AG09319 (cell line): ENCODE measurements at regions not wholly inside any gene's neighbourhood (a gene's known extent, or its start where the extent isn't known, plus 50 kb on each side); places are given as distances from the start of the nearest gene placed in this dataset.

ENCODE experiments used
- DNase-seq: peaks from one replicate; pipeline ENCODE4 v3.0.0-alpha.2; 2010; ENCODE audit warnings: low read depth; ENCODE audit errors: extremely low read depth
- CTCF ChIP-seq: IDR thresholded peaks from 2 replicates; pipeline ENCODE4 v1.5.1; 2011; ENCODE audit warnings: low read depth, mild to moderate bottlenecking, inconsistent platforms, low read length, moderate library complexity

- TF ChIP-seq CTCF = no peak
- DNase-seq = no peak
Observed at GRCh38 chr3:6108957-6109356, 752.0 kb upstream of the GRM7 start.

- no peak for DNase-seq
- TF ChIP-seq CTCF = no peak
Observed at GRCh38 chr3:6110451-6110850, 750.5 kb upstream of the GRM7 start.

GRCh38 chr3:6112546-6112945 is 748.4 kb upstream of the GRM7 start:
- no peak for DNase-seq
- no peak for TF ChIP-seq CTCF

GRCh38 chr3:6113338-6113737 is 747.6 kb upstream of the GRM7 start:
- DNase-seq = no peak
- no peak for TF ChIP-seq CTCF

GRCh38 chr3:6119367-6119766 is 741.5 kb upstream of the GRM7 start:
- no peak for DNase-seq
- TF ChIP-seq CTCF = no peak

GRCh38 chr3:6120786-6121185 is 740.1 kb upstream of the GRM7 start:
- DNase-seq = no peak
- no peak for TF ChIP-seq CTCF

GRCh38 chr3:6124875-6125274 is 736.0 kb upstream of the GRM7 start:
- DNase-seq = no peak
- TF ChIP-seq CTCF = no peak
